Middle frontal gyrus (tissue), 1 donor: ENCODE measurements at regions not wholly inside any gene's neighbourhood (a gene's known extent, or its start where the extent isn't known, plus 50 kb on each side); places are given as distances from the start of the nearest gene placed in this dataset.

ENCODE experiments used
- DNase-seq: peaks from one replicate; pipeline ENCODE4 v3.0.0-alpha.2; 2015; ENCODE audit warnings: low spot score; ENCODE audit errors: extremely low spot score

- no peak for DNase-seq
Observed at GRCh38 chr12:64998371-64999147, 122.5 kb downstream of the WIF1 start.

DNA sequence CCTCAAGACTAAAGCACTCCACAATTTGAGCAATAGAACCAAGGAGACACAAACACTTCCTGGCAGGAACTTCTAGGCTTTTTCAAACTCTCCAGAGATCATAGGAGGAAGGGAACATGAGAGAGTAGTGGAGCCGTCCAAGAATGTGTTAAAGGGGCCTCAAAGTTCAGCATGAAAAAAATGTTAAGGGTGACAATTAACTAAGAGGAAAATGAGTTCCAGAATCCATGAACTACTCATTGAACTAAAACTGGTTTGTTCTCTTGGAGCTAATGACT, 122.0 kb downstream of the WIF1 start:
- no peak for DNase-seq
